GM19351 (cell line): ENCODE measurements at regions not wholly inside any gene's neighbourhood (a gene's known extent, or its start where the extent isn't known, plus 50 kb on each side); places are given as distances from the start of the nearest gene placed in this dataset.
"Not testable (repeated sequence)": the region's sequence is repeated elsewhere in the genome, so short reads cannot be mapped to it uniquely, and the experiment has no call there.

Source experiments
- ATAC-seq: cut with Tn5 transposase; IDR thresholded peaks from one replicate; pipeline ENCODE4 v1.9.1; 2021; ENCODE audit warnings: mild to moderate bottlenecking, moderate library complexity; ENCODE audit not compliant: unreplicated experiment

DNA sequence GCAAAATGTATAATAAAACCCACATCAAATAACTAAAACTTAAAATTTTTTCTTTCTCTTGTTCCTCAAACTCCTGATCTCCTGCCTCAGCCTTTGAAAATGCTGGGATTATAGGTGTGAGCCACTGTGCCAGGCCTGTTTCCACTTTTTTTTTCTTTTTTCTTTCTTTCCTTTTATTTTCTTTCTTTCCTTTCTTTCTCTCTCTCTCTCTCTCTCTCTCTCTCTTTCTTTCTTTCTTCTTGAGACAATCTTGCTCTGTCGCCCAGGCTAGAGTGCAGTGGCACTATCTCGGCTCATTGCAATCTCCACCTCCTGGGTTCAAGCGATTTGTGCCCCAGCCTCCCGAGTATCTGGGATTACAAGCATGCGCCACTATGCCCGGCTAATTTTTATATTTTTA lies 164.6 kb downstream of the OR2B2 start:
- no peak for ATAC-seq

GRCh38 chr6:27746860-27747259 lies 165.3 kb downstream of the OR2B2 start:
- not testable (repeated sequence) for ATAC-seq

GRCh38 chr6:27743787-27744186 lies 168.4 kb downstream of the OR2B2 start:
- no peak for ATAC-seq

GRCh38 chr6:27742833-27743573 lies 169.2 kb downstream of the OR2B2 start:
- ATAC-seq: no peak

- ATAC-seq: not testable (repeated sequence)
These were observed 172.3 kb downstream of the OR2B2 start for GRCh38 chr6:27739902-27740301.

- no peak for ATAC-seq
These were observed 175.5 kb downstream of the OR2B2 start for GRCh38 chr6:27736686-27737085.

- no peak for ATAC-seq
These were observed 183.8 kb downstream of the OR2B2 start for GRCh38 chr6:27728442-27728841.

- ATAC-seq: no peak
These were observed 185.6 kb downstream of the OR2B2 start for GRCh38 chr6:27726619-27727023.

DNA sequence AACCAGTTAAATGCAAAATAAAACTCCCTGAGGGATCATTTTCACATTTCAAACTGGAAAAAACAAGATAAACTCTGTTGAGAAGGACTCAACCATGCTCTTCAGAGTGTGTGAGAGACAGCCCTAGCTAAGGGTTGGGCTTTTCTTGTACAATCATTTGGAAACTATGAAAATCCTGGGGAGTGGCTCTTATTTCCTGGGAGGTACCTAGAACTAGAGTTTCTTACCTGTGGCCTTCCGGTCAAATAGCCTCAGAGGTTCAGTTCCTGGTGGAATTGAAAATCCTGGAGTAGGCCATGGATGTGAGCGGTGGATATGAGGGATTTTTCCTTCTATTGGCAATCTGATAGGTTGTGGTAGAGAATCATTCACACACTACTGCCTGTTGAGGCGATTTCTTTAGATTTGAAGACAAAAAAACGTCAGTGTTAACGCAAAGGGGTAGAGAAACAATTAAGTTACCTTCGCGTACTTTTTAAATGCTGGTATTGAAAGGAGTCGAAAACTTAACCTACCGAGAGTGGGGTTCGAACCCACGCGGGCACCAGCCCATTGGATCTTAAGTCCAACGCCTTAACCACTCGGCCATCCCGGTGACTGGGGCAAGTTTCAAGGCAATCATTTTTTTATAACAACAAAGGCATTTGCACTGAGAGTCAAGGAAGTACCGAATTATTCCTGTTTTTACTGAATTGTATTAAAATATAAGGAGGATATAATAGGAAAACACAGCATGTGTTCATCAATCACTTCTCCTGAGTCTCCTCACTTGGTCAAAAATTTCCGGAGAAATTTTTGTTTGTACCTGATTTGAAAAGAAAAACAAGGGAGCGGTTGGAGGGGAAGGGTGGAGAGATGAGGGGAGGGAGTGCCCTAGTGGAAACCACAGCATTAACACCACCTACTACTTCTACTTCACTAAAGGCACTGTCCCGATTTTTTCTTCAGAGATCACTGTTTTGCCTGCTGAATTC lies 191.3 kb downstream of the OR2B2 start:
- no peak for ATAC-seq

GRCh38 chr6:27719039-27719438 lies 193.2 kb downstream of the OR2B2 start:
- ATAC-seq: not testable (repeated sequence)

DNA sequence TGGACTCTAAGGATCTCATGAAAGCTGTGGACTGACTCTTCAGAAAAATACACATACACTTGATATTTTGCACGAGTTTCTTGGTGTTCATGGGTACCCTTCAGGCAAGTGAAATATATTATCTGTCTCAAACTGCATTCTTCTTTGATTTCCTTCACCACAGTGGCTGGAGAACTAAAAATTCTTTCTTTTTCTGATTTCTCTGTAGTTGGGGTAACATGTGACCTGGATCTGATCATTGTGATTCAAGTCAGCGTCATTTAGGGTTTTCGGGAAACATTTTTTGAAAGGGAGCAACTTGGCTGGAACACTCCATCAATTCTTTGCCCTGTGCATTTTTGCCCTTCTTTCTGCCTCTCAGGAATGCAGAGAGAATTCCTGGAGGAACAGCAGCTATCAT lies 205.8 kb downstream of the OR2B2 start:
- ATAC-seq: no peak

DNA sequence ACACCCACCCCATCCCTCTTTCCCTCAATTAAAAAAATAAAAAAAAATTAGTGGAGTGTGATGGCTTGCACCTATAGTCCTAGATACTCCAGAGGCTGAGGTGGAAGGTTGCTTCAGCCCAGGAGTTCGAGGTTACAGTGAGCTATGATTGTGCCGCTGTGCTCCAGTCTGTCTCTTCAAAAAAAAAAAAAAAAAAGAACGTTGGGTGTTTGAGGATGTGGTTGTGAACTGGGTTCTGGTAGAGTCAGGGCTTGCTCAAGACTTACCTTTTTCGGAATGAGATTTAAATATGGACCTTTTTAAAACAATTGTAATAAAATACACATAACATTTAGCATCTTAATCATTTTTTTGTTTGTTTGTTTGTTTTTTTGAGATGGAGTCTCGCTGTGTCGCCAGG lies 211.9 kb downstream of the OR2B2 start:
- ATAC-seq: no peak

DNA sequence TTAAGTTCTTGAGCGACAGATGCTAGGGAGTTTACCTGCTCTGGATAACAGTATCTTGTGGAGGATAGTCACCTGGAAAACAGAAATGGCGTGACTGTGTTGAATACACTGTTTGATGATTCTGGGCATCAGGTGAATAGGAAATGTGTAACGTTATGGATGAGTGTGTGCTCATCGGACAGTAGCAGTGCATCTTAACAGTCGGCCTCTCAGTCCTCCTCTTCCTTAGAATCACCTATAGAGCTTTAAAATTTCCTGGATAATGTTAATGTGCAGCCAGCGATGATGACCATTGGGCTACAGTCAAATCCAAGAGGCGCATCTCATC lies 217.7 kb downstream of the OR2B2 start:
- no peak for ATAC-seq

DNA sequence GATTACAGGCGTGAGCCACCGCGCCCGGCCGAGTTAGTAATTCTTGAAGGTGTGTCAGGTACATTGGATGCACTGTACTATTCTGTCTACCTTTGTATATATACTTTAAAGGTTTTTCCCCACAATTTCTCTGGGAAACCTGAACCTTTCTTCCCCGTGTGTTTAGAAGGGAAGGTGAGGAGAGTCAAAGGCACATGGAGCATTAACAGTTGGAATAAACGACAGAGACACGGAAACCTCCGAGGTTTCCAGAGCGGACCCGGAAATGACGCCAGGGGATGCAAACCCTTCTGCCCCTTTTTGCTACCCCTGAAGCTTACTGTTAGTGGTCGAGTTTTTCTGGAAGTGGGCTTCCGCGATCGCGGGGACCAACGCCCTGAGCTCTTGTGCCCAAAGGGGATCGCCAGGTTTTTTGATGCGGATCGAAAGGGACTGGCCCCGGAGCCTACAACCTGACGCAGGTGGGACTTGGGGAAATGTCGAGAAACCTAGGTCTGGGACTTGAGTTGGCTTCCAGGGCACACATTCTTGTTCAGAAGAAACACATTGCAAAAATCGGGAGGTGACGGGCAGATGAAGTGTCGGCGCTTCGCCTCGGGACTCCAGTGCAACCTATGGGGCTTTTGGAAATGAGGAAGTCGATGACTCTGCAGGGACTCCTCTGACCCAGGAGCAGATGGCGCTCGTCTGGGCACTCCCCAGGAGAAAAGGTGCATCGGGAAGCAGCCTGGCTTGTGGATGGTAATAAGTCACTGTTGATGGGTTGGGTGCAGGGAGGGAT lies 218.2 kb downstream of the OR2B2 start:
- peak; percentile 64 for ATAC-seq

- ATAC-seq: not testable (repeated sequence)
These were observed 219.2 kb upstream of the ZNF184 start for GRCh38 chr6:27692133-27692532.

GRCh38 chr6:27688014-27688586 lies 215.2 kb upstream of the ZNF184 start:
- ATAC-seq: peak; percentile 66

GRCh38 chr6:27687154-27688013 lies 214.5 kb upstream of the ZNF184 start:
- peak; percentile 77 for ATAC-seq

DNA sequence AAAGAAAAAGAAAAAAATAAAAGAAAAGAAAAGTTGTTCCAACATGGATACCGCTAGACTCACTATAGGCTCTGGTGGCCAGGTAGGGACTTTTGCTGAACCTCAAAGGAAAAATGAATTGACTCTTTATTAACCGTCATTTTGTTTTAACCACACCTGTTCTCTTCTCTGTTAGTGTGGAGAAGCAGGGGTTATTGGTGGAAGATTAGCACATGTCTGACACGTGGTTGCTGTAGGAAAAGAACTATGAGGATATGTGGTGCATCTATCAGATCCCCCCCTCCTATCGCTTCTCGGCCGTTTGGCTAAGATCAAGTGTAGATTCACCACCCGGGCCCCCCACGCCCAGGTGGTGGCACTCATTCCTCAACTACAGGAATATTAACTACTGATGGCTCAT lies 212.4 kb upstream of the ZNF184 start:
- ATAC-seq: no peak

DNA sequence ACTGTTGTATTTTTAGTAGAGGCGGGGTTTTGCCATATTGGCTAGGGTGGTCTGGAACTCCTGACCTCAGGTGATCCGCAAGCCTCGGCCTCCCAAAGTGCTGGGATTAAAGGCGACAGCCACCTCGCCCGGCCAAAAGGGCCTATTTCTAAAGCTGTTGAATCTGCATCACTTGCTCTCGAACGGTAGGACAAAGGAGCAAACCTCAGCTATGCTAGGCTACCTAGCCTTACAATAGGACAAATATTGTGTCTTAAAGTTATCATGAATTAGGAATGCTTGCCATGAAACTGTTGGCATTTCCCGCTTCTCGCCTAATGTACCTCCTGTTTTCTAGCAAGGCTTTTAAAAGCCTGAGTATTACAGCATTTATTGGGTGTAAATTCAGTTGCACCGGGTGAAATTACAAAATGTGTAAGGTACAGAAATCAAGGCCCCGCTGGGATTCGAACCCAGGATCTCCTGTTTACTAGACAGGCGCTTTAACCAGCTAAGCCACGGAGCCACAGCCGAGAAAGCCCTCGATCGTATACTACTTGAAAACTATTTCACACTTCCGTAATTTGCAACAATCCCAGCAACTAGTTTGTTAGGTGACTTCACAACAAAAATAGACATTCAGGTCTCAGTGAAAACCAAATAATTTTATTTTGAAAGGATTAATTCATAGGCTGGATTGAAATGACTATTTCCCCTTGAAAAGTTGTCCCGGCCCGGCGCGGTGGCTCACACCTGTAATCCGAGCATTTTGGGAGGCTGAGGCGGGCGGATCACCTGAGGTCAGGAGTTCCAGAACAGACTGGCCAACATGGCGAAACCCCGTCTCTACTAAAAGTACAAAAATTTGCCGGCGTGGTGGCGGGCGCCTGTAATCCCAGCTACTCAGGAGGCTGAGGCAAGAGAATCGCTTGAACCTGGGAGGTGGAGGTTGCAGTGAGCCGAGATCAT lies 211.6 kb upstream of the ZNF184 start:
- ATAC-seq: no peak
